Mammary epithelial cell (primary cell): ENCODE measurements at regions not wholly inside any gene's neighbourhood (a gene's known extent, or its start where the extent isn't known, plus 50 kb on each side); places are given as distances from the start of the nearest gene placed in this dataset.

Source experiments
- CTCF ChIP-seq, 2 donors: IDR thresholded peaks in 1 of 2; conservative IDR thresholded peaks in 1 of 2; 2 replicates each; pipeline ENCODE4 v1.5.1; 2011 to 2012; ENCODE audit warnings: inconsistent platforms in 2 of 2, low read length in 2 of 2, mild to moderate bottlenecking in 2 of 2, control low read depth in 1 of 2, low read depth in 1 of 2; ENCODE audit not compliant: insufficient read depth in 1 of 2; ENCODE audit errors: extremely low read depth in 1 of 2
- EZH2 ChIP-seq: IDR thresholded peaks from 2 replicates; pipeline ENCODE4 v1.6.1; 2012; ENCODE audit warnings: low read length, inconsistent platforms, borderline replicate concordance

- no peak for TF ChIP-seq CTCF (conservative IDR thresholded peaks at IDR 0.05 in 1 of 2, IDR thresholded peaks at IDR 0.05 in 1 of 2; ENCODE audit: extremely low read depth in 1 of 2, insufficient read depth in 1 of 2, low read depth in 1 of 2, low read length in 2 of 2)
- no peak for TF ChIP-seq EZH2
These were observed 65.6 kb upstream of the RRP15 start for GRCh38 chr1:218219460-218219859.
